DOHH2 (cell line): ENCODE measurements at regions not wholly inside any gene's neighbourhood (a gene's known extent, or its start where the extent isn't known, plus 50 kb on each side); places are given as distances from the start of the nearest gene placed in this dataset.

Source experiments
- CTCF ChIP-seq: fragments of 200-600 bp; sonication (generic); IDR thresholded peaks from one replicate; pipeline ENCODE4 v1.5.1; 2014; ENCODE audit warnings: antibody characterized with exemption, mild to moderate bottlenecking, low read depth, low read length; ENCODE audit not compliant: poor library complexity, severe bottlenecking
- EZH2phosphoT487 ChIP-seq: fragments of 200-600 bp; sonication (generic); IDR thresholded peaks from 2 replicates; pipeline ENCODE4 v1.6.1; 2017; ENCODE audit warnings: borderline replicate concordance, mild to moderate bottlenecking, antibody characterized with exemption, low read length, moderate library complexity, mixed read lengths

GRCh38 chr10:78811174-78811573 lies 257.6 kb upstream of the ZMIZ1 start:
- TF ChIP-seq EZH2phosphoT487 (no peak), CTCF (no peak)
